IMR-90 (cell line): ENCODE measurements at regions not wholly inside any gene's neighbourhood (a gene's known extent, or its start where the extent isn't known, plus 50 kb on each side); places are given as distances from the start of the nearest gene placed in this dataset.

Source experiments
- ATAC-seq: fragments of 200-7000 bp; cut with Tn5 transposase; 2 replicates; pipeline ENCODE4 v1.9.1; 2020; ENCODE audit warnings: low read depth, mild to moderate bottlenecking, moderate library complexity
- BruUV-seq: library from RNA; stranded (reverse); fragments of 400-500 nt; replicated peaks from 2 replicates; lab custom pipeline; 2021; lab: Mats Ljungman, UMichigan
- CTCF ChIA-PET: fragments of 300-600 bp; formaldehyde crosslinking; extraction: SDS; loops from one replicate; lab custom pipeline; 2021; ENCODE audit warnings: antibody characterized with exemption; lab: Yijun Ruan, JAX
- POLR2A ChIA-PET: fragments of 300-600 bp; sonication (Branson Sonifier 250); formaldehyde crosslinking; loops from one replicate; lab custom pipeline; 2022; ENCODE audit warnings: antibody characterized with exemption; ENCODE audit not compliant: unreplicated experiment; lab: Charles Lee
- DNase-seq: peaks from one replicate; pipeline ENCODE4 v3.0.0; 2013
- H2AFZ ChIP-seq: replicated peaks from 2 replicates; pipeline ENCODE3; 2013; ENCODE audit warnings: low read length, mild to moderate bottlenecking; ENCODE audit not compliant: poor library complexity
- H2AK5ac ChIP-seq: 2 replicates; pipeline ENCODE4 v1.6.1; 2013; ENCODE audit warnings: low read depth, low read length, inconsistent platforms
- H2AK9ac ChIP-seq: replicated peaks from 2 replicates; pipeline ENCODE3; 2013; ENCODE audit warnings: mild to moderate bottlenecking, low read depth, low read length, moderate library complexity; ENCODE audit not compliant: poor library complexity
- H2BK120ac ChIP-seq: 2 replicates; pipeline ENCODE4 v1.6.1; 2013; ENCODE audit warnings: low read depth, low read length, inconsistent platforms
- H2BK15ac ChIP-seq: 3 replicates; pipeline ENCODE4 v1.6.1; 2013; ENCODE audit warnings: low read depth, low read length, inconsistent platforms
- H2BK20ac ChIP-seq: 2 replicates; pipeline ENCODE4 v1.6.1; 2013; ENCODE audit warnings: low read depth, mild to moderate bottlenecking, inconsistent platforms, low read length, moderate library complexity
- H2BK5ac ChIP-seq: 2 replicates; pipeline ENCODE4 v1.6.1; 2013; ENCODE audit warnings: mild to moderate bottlenecking, low read depth, low read length, inconsistent platforms; ENCODE audit not compliant: poor library complexity, severe bottlenecking
- H3K14ac ChIP-seq: replicated peaks from 2 replicates; pipeline ENCODE4 v1.6.1; 2013; ENCODE audit warnings: low read depth, low read length, inconsistent platforms
- H3K18ac ChIP-seq: 2 replicates; pipeline ENCODE4 v1.6.1; 2013; ENCODE audit warnings: low read depth, low read length, control low read depth
- H3K23ac ChIP-seq: 2 replicates; pipeline ENCODE4 v1.6.1; 2013; ENCODE audit warnings: low read depth, low read length, inconsistent platforms
- H3K27ac ChIP-seq: 2 replicates; pipeline ENCODE4 v1.5.1; 2013; ENCODE audit warnings: mild to moderate bottlenecking, control low read depth, low read length; ENCODE audit not compliant: insufficient read depth
- H3K27me3 ChIP-seq: 2 replicates; pipeline ENCODE4 v1.6.1; 2013; ENCODE audit warnings: low read length; ENCODE audit not compliant: control insufficient read depth, insufficient read depth
- H3K36me3 ChIP-seq: 2 replicates; pipeline ENCODE4 v1.6.1; 2013; ENCODE audit warnings: low read length, mixed read lengths; ENCODE audit not compliant: control insufficient read depth, insufficient read depth
- H3K4ac ChIP-seq: 2 replicates; pipeline ENCODE4 v1.6.1; 2013; ENCODE audit warnings: low read depth, low read length, inconsistent platforms
- H3K4me1 ChIP-seq: 2 replicates; pipeline ENCODE4 v1.6.1; 2013; ENCODE audit warnings: low read length, mixed read lengths; ENCODE audit not compliant: control insufficient read depth, insufficient read depth
- H3K4me2 ChIP-seq: 2 replicates; pipeline ENCODE4 v1.6.1; 2013; ENCODE audit warnings: low read depth, mild to moderate bottlenecking, control low read depth, low read length, moderate library complexity
- H3K4me3 ChIP-seq: 2 replicates; pipeline ENCODE4 v1.5.1; 2013; ENCODE audit warnings: low read depth, mild to moderate bottlenecking, control low read depth, low read length, moderate library complexity; ENCODE audit not compliant: insufficient read depth
- H3K56ac ChIP-seq: 2 replicates; pipeline ENCODE4 v1.6.1; 2013; ENCODE audit warnings: low read length, inconsistent platforms; ENCODE audit not compliant: insufficient read depth; ENCODE audit errors: extremely low read depth
- H3K79me1 ChIP-seq, 2 experiments: 2 replicates each; pipeline ENCODE4 v1.6.1; 2013; ENCODE audit warnings: low read length in 2 of 2, inconsistent platforms in 1 of 2, low read depth in 1 of 2
- H3K9ac ChIP-seq: 2 replicates; pipeline ENCODE4 v1.6.1; 2013; ENCODE audit warnings: low read depth, low read length, control low read depth
- H3K9me1 ChIP-seq: 2 replicates; pipeline ENCODE4 v1.6.1; 2013; ENCODE audit warnings: low read length, inconsistent platforms; ENCODE audit not compliant: insufficient read depth
- H3K9me3 ChIP-seq: 2 replicates; pipeline ENCODE4 v1.6.1; 2013; ENCODE audit warnings: low read length; ENCODE audit not compliant: control insufficient read depth, insufficient read depth
- H4K20me1 ChIP-seq: 2 replicates; pipeline ENCODE4 v1.6.1; 2013; ENCODE audit warnings: low read length, inconsistent platforms; ENCODE audit not compliant: insufficient read depth
- H4K5ac ChIP-seq: 2 replicates; pipeline ENCODE4 v1.6.1; 2013; ENCODE audit warnings: mild to moderate bottlenecking, low read depth, low read length, control low read depth
- H4K8ac ChIP-seq, 2 experiments: 2 replicates each; pipeline ENCODE4 v1.6.1; 2013; ENCODE audit warnings: low read depth in 2 of 2, low read length in 2 of 2, control low read depth in 1 of 2, inconsistent platforms in 1 of 2
- H4K91ac ChIP-seq: 2 replicates; pipeline ENCODE4 v1.6.1; 2013; ENCODE audit warnings: low read depth, low read length, inconsistent platforms; ENCODE audit not compliant: insufficient read depth
- BHLHE40 ChIP-seq: fragments of 150-350 bp; IDR thresholded peaks from 2 replicates; pipeline ENCODE4 v1.6.1; 2016; ENCODE audit warnings: mild to moderate bottlenecking, low read depth, low read length
- CEBPB ChIP-seq: IDR thresholded peaks from 2 replicates; pipeline ENCODE4 v1.6.1; 2012; ENCODE audit warnings: low read depth, low read length, improper control_type of control experiment
- CHD1 ChIP-seq: IDR thresholded peaks from 2 replicates; pipeline ENCODE4 v1.6.1; 2012; ENCODE audit warnings: low read depth, low read length, improper control_type of control experiment
- CTCF ChIP-seq: conservative IDR thresholded peaks from 2 replicates; pipeline ENCODE4 v1.5.1; 2012; ENCODE audit warnings: mild to moderate bottlenecking, low read depth, low read length, improper control_type of control experiment
- ELK1 ChIP-seq: fragments of 150-350 bp; IDR thresholded peaks from 2 replicates; pipeline ENCODE4 v1.6.1; 2016; ENCODE audit warnings: low read depth, mild to moderate bottlenecking, low read length, moderate library complexity, borderline replicate concordance
- MAFK ChIP-seq: IDR thresholded peaks from 2 replicates; pipeline ENCODE4 v1.6.1; 2012; ENCODE audit warnings: low read depth, low read length, improper control_type of control experiment
- MAZ ChIP-seq: IDR thresholded peaks from 2 replicates; pipeline ENCODE4 v1.6.1; 2012; ENCODE audit warnings: low read depth, mild to moderate bottlenecking, low read length, improper control_type of control experiment, moderate library complexity, borderline replicate concordance
- NFE2L2 ChIP-seq: fragments of 150-350 bp; IDR thresholded peaks from 2 replicates; pipeline ENCODE4 v1.6.1; 2016; ENCODE audit warnings: low read depth, mild to moderate bottlenecking, low read length
- POLR2A ChIP-seq: IDR thresholded peaks from 2 replicates; pipeline ENCODE4 v1.6.1; 2012; ENCODE audit warnings: mild to moderate bottlenecking, low read depth, low read length
- RCOR1 ChIP-seq: IDR thresholded peaks from 2 replicates; pipeline ENCODE4 v1.6.1; 2012; ENCODE audit warnings: mild to moderate bottlenecking, low read length, improper control_type of control experiment; ENCODE audit not compliant: insufficient replicate concordance
- RFX5 ChIP-seq: IDR thresholded peaks from 2 replicates; pipeline ENCODE4 v1.8.0; 2012; ENCODE audit warnings: low read depth, mild to moderate bottlenecking, low read length, moderate library complexity
- SMC3 ChIP-seq: fragments of 150-350 bp; IDR thresholded peaks from 2 replicates; pipeline ENCODE4 v1.6.1; 2016; ENCODE audit warnings: low read depth, mild to moderate bottlenecking, antibody characterized with exemption, low read length, moderate library complexity
- WGBS, 2 experiments: methylation state at CpG; one replicate each; pipeline versions ENCODE4 v1.1.5 to v1.1.7; 2013; ENCODE audit warnings: missing lambda C conversion rate in 2 of 2; ENCODE audit not compliant: insufficient read length in 1 of 2; ENCODE audit errors: extremely low coverage in 2 of 2; 5-methylcytosine and 5-hydroxymethylcytosine counted together
- dilution Hi-C: fragments of 300-500 bp; cut with HindIII; formaldehyde crosslinking; loops from one replicate; pipeline ENCODE4 v1.14.3; 2018; ENCODE audit warnings: low sequenced_read_pairs; ENCODE audit not compliant: unreplicated experiment
- in situ Hi-C: fragments of 300-500 bp; cut with MboI; formaldehyde crosslinking; loops from 3 replicates; pipeline ENCODE4 v1.14.3; 2019; ENCODE audit warnings: low sequenced_read_pairs, inconsistent platforms, mixed read lengths
- intact Hi-C: fragments of 100-400 bp; cut with micrococcal nuclease; formaldehyde crosslinking; loops from 2 replicates; pipeline ENCODE4 v1.10.0; 2022

- Histone ChIP-seq H2BK15ac (no peak overlapping the region), H3K56ac (no peak overlapping the region), H3K23ac (no peak overlapping the region), H3K18ac (no peak overlapping the region), H3K4me3 (no peak overlapping the region), H3K4me2 (no peak overlapping the region), H3K14ac (no peak overlapping the region), H2BK20ac (no peak overlapping the region; the same call in 1 of the 2 replicates), H3K9ac (no peak overlapping the region), H2AFZ (no peak overlapping the region), H3K9me1 (peaks cover 3% of the 10 kb centered on the region; the same call in 1 of the 2 replicates), H2BK5ac (no peak overlapping the region), H3K36me3 (no peaks in the 10 kb centered on the region), H2AK9ac (no peak overlapping the region), H4K20me1 (no peaks in the 10 kb centered on the region), H3K27ac (no peak overlapping the region), H4K5ac (no peak overlapping the region), H2BK120ac (no peak overlapping the region), H3K27me3 (no peaks in the 10 kb centered on the region), H3K4ac (no peak overlapping the region; the same call in 1 of the 2 replicates), H3K4me1 (peaks cover 6% of the 10 kb centered on the region), H3K9me3 (no peaks in the 10 kb centered on the region), H3K79me1 (0 out of 4 replicates have a peak, but pooled peaks cover 0 to 1% of the 10 kb centered on the region in 2 experiments), H2AK5ac (peak overlapping the region; percentile 70), H4K91ac (peak overlapping the region; percentile 0; the same call in 1 of the 2 replicates), H4K8ac (no peak overlapping the region)
- no CpG with 5 or more reads among the region's 7 CpGs for WGBS, 2 experiments
- CTCF ChIA-PET: interaction anchor here (1.0 kb wide), 1 partner anchor 12 kb away, joined by 3 read pairs; no protein-coding TSS in a partner anchor
- POLR2A ChIA-PET: no interaction called here
- dilution Hi-C loops (no loop called here), intact Hi-C loops (no loop called here), in situ Hi-C loops (no loop called here)
- DNase-seq: no peak
- no peak for TF ChIP-seq RCOR1
- no peak for TF ChIP-seq NFE2L2
- TF ChIP-seq CTCF: no peak
- TF ChIP-seq CHD1: no peak
- TF ChIP-seq ELK1: no peak
- no peak for TF ChIP-seq SMC3
- no peak for TF ChIP-seq BHLHE40
- TF ChIP-seq MAFK: no peak
- no peak for TF ChIP-seq MAZ
- TF ChIP-seq POLR2A: no peak
- TF ChIP-seq RFX5: no peak
- no peak for TF ChIP-seq CEBPB
- no peak for ATAC-seq
- no TSS peak for BruUV-seq
Observed at GRCh38 chr15:39255760-39256159, 325.1 kb upstream of the THBS1 start.
